ENCODE measurements at regions not wholly inside any gene's neighbourhood (a gene's known extent, or its start where the extent isn't known, plus 50 kb on each side); places are given as distances from the start of the nearest gene placed in this dataset.
"Not testable (repeated sequence)": the region's sequence is repeated elsewhere in the genome, so short reads cannot be mapped to it uniquely, and the experiment has no call there.

DNA sequence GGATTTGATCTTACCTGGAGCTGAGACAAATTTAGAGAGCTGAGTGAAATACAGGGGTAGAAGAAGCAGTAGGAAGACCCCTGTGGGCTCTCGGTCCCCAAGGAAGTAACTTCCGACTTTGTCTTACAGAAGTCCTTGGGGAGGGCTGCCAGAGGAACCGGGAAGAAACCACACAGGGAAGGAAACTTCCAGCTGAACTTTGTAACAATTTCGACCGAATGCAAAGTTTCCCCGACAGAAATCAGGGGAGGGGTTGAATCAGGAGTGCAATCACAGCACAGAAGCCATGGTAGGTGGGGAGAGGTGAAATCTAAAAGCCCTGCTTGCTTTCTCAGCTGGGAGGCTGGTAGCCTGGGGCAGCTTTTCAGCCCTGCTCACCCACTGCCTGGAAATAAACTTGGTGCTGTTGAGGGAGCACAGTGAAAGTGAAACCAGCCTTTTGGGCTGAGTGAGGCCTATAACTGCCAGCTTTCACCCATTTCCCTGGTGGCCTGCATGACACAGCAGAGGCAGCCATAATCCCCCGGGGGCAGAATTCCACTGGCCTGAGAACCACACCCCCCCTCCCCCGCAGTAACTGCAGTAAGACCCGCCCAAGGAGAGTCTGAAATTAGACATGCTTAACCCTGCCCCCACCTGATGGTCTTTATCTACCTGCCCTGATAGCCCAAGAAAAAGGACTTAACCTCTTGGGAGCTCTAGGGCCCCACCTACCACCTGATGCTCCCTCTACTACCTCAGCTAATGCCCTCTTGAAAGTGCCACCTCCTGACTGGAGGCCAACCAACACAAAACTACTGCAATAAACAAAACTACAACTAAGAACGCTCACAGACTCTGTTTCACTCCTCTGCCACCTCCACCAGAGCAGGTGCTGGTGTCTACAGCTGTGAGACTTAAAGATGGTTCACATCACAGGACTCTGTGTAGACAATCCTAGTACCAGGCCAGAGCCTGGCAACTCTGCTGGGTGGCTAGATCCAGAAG is 248.2 kb downstream of the PARM1 start:
- Histone ChIP-seq H4K20me1 (no peaks in the 10 kb centered on the region), H3K9ac (peak overlapping the region; percentile 62 to 80 (median 72)), H3K27me3 (no peaks in the 10 kb centered on the region), H3K36me3 (no peaks in the 10 kb centered on the region), H3K27ac (peak overlapping the region; percentile 50 to 86 (median 76)), H3K4me1 (peaks cover 9 to 21% (median 18%) of the 10 kb centered on the region in 10 experiments), H3K9me3 (replicated peaks in 1 of 11) (peaks cover 12 to 21% (median 18%) of the 10 kb centered on the region in 11 experiments; a peak in 19 of 22 replicates), H3K4me3 (peak overlapping the region; percentile 30 to 64 (median 52)), H3K4me2 (peak overlapping the region; percentile 83 to 95 (median 92))
- TF ChIP-seq Cebpa-rat (IDR thresholded peaks at IDR 0.05) = no peak

GRCh38 chr4:75180217-75180616 is 247.3 kb downstream of the PARM1 start:
- Histone ChIP-seq H3K27ac (peak overlapping the region in 10 of 11 experiments; percentile 50 to 86 (median 76); a peak in 18 of 22 replicates), H3K4me2 (peak overlapping the region; percentile 83 to 95 (median 92); a peak in 20 of 22 replicates), H3K4me3 (no peak overlapping the region; a peak in 1 of 20 replicates), H4K20me1 (no peaks in the 10 kb centered on the region), H3K27me3 (no peaks in the 10 kb centered on the region), H3K4me1 (peaks cover 9 to 21% (median 18%) of the 10 kb centered on the region in 10 experiments), H3K9ac (peak overlapping the region in 6 of 11 experiments; percentile 67 to 77 (median 72); a peak in 9 of 22 replicates), H3K36me3 (no peaks in the 10 kb centered on the region), H3K9me3 (replicated peaks in 1 of 11) (peaks cover 12 to 21% (median 18%) of the 10 kb centered on the region in 11 experiments; a peak in 19 of 22 replicates)
- no peak for TF ChIP-seq Cebpa-rat (IDR thresholded peaks at IDR 0.05)

DNA sequence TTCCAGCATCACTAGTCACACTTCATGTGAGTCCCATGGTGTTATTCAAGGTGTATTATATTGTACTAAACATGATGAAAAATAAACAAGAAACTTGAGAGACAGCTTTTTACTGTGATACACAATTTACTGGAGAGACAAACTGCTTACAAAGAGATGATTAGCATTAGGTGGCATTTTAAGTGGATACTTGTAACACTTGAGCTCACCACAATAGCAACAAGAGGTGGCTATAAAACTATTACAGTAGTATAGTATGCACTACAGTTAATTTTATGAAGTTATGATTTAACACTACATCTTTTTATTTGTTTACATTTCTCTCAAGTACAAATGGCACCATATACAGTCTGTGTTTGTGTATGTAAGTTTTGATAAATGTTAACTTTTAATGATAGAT is 246.6 kb downstream of the PARM1 start:
- TF ChIP-seq Cebpa-rat (IDR thresholded peaks at IDR 0.05) = no peak
- Histone ChIP-seq H3K36me3 (no peaks in the 10 kb centered on the region), H4K20me1 (no peaks in the 10 kb centered on the region), H3K27ac (no peak overlapping the region), H3K9me3 (replicated peaks in 1 of 11) (peaks cover 12 to 21% (median 18%) of the 10 kb centered on the region in 11 experiments; a peak in 19 of 22 replicates), H3K4me3 (no peak overlapping the region), H3K4me2 (no peak overlapping the region), H3K4me1 (peaks cover 9 to 21% (median 18%) of the 10 kb centered on the region in 10 experiments), H3K9ac (no peak overlapping the region), H3K27me3 (no peaks in the 10 kb centered on the region)

- H3K9ac ChIP-seq = no peak overlapping the region
- peaks cover 0 to 12% (median 0%) of the 10 kb centered on the region in 10 experiments; a peak in 2 of 20 replicates for H3K4me1 ChIP-seq
- TF ChIP-seq Cebpa-rat (IDR thresholded peaks at IDR 0.05) = no peak
- H3K27me3 ChIP-seq = no peaks in the 10 kb centered on the region
- no peaks in the 10 kb centered on the region for H3K36me3 ChIP-seq
- no peaks in the 10 kb centered on the region for H3K9me3 ChIP-seq (replicated peaks in 1 of 11)
- H4K20me1 ChIP-seq = no peaks in the 10 kb centered on the region
- no peak overlapping the region for H3K4me3 ChIP-seq
- peak overlapping the region in 1 of 11 experiments; percentile 3; a peak in 1 of 22 replicates for H3K27ac ChIP-seq
- peak overlapping the region in 1 of 11 experiments; percentile 26; a peak in 1 of 22 replicates for H3K4me2 ChIP-seq
These were observed 239.6 kb downstream of the PARM1 start for GRCh38 chr4:75172551-75172950.

- H3K9me3 ChIP-seq (replicated peaks in 1 of 11) = peaks cover 0 to 8% (median 6%) of the 10 kb centered on the region in 11 experiments; a peak in 7 of 22 replicates
- no peak overlapping the region for H3K4me3 ChIP-seq
- H3K27ac ChIP-seq = no peak overlapping the region
- no peak overlapping the region for H3K4me2 ChIP-seq
- H3K27me3 ChIP-seq = no peaks in the 10 kb centered on the region
- no peak for TF ChIP-seq Cebpa-rat (IDR thresholded peaks at IDR 0.05)
- no peaks in the 10 kb centered on the region for H4K20me1 ChIP-seq
- no peaks in the 10 kb centered on the region for H3K36me3 ChIP-seq
- H3K9ac ChIP-seq = no peak overlapping the region
- peaks cover 0 to 12% (median 0%) of the 10 kb centered on the region in 10 experiments; a peak in 2 of 20 replicates for H3K4me1 ChIP-seq
These were observed 236.5 kb downstream of the PARM1 start for GRCh38 chr4:75169427-75169826.

DNA sequence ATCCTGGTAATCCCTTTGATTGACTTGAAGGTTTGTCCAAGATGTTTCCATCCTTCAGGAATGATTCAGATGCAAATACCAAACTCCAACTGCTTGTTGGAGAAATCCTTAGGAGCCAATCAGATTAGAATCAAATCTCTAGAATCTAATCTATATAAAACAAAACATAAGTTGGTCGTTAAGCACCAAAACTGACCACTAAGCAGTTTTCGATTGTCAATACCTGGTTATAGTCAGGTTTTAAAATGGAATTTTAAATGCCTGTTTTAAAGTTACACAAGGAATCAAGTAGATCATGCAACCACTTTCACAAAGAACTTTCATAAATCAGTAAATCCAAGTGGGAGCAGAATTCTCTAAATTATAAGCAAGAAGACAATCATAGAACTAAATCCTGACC is 236.1 kb downstream of the PARM1 start:
- Histone ChIP-seq H3K27ac (no peak overlapping the region), H3K36me3 (no peaks in the 10 kb centered on the region), H3K9ac (no peak overlapping the region), H3K4me1 (peaks cover 0 to 12% (median 0%) of the 10 kb centered on the region in 10 experiments; a peak in 2 of 20 replicates), H3K4me3 (no peak overlapping the region), H4K20me1 (no peaks in the 10 kb centered on the region), H3K9me3 (replicated peaks in 1 of 11) (peaks cover 0 to 8% (median 6%) of the 10 kb centered on the region in 11 experiments; a peak in 7 of 22 replicates), H3K4me2 (no peak overlapping the region), H3K27me3 (no peaks in the 10 kb centered on the region)
- no peak for TF ChIP-seq Cebpa-rat (IDR thresholded peaks at IDR 0.05)

DNA sequence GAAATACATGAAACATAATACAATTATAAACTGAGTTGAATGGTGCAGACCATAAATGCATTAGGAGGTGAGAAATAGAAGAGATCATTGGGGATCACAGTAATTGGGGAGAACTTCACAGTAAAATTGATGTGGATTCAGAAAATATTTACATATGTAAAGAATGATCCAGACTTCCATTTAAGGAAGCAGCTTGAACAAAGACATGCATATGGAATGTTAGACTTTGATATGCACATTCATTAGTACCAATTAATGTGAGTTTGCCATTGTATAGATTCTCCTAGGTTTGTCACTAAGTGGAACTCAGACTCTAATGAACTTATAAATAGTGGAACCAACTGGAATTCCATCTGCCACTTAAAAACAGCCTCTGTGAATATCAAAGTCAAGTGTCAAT is 235.6 kb downstream of the PARM1 start:
- H3K9me3 ChIP-seq (replicated peaks in 1 of 11) = peaks cover 0 to 8% (median 6%) of the 10 kb centered on the region in 11 experiments; a peak in 7 of 22 replicates
- no peak overlapping the region for H3K27ac ChIP-seq
- no peaks in the 10 kb centered on the region for H4K20me1 ChIP-seq
- no peak overlapping the region for H3K4me2 ChIP-seq
- H3K9ac ChIP-seq = no peak overlapping the region
- H3K4me1 ChIP-seq = peaks cover 0 to 12% (median 0%) of the 10 kb centered on the region in 10 experiments; a peak in 2 of 20 replicates
- no peaks in the 10 kb centered on the region for H3K36me3 ChIP-seq
- H3K27me3 ChIP-seq = no peaks in the 10 kb centered on the region
- no peak overlapping the region for H3K4me3 ChIP-seq
- no peak for TF ChIP-seq Cebpa-rat (IDR thresholded peaks at IDR 0.05)

DNA sequence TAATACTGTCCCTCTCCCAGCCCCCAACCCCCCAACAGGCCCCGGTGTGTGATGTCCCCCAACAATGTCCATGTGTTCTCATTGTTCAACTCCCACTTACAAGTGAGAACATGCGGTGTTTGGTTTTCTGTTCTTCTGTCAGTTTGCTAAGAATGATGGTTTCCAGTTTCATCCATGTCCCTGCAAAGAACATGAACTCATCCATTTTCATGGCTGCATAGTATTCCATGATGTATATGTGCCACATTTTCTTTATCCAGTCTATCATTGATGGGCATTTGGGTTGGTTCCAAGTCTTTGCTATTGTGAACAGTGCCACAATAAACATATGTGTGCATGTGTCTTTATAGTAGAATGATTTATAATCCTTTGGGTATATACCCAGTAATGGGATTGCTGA is 232.2 kb downstream of the PARM1 start:
- not testable (repeated sequence) for H3K9me3 ChIP-seq (replicated peaks in 1 of 11); H3K36me3 ChIP-seq; H3K4me2 ChIP-seq; H3K27me3 ChIP-seq; H3K9ac ChIP-seq; H3K4me1 ChIP-seq; H3K4me3 ChIP-seq; H3K27ac ChIP-seq; H4K20me1 ChIP-seq

- TF ChIP-seq Cebpa-rat (IDR thresholded peaks at IDR 0.05) = no peak
- peaks cover 21 to 31% (median 24%) of the 10 kb centered on the region in 11 experiments for H3K9me3 ChIP-seq (replicated peaks in 1 of 11)
- no peaks in the 10 kb centered on the region for H4K20me1 ChIP-seq
These were observed 225.5 kb downstream of the PARM1 start for GRCh38 chr4:75158451-75158850.

More at GRCh38 chr4:75158451-75158850, 225.5 kb downstream of the PARM1 start:
- H3K27me3 ChIP-seq = no peaks in the 10 kb centered on the region
- 0 out of 22 replicates have a peak overlapping the region, but pooled peaks of 1 of the 11 experiments have one; percentile 7 for H3K9ac ChIP-seq
- H3K27ac ChIP-seq = peak overlapping the region in 2 of 11 experiments; percentile 4 to 18; a peak in 2 of 22 replicates
- H3K4me1 ChIP-seq = peaks cover 12 to 19% (median 17%) of the 10 kb centered on the region in 10 experiments
- H3K4me2 ChIP-seq = peak overlapping the region; percentile 4 to 52 (median 33); a peak in 17 of 22 replicates
- no peak overlapping the region for H3K4me3 ChIP-seq
- no peaks in the 10 kb centered on the region for H3K36me3 ChIP-seq

All from BLaER1 treated with 17β-estradiol and CSF1 and Interleukin-3, amounts not matched to agents 10 nM and 100 nM (cell line).